ENCODE measurements at regions not wholly inside any gene's neighbourhood (a gene's known extent, or its start where the extent isn't known, plus 50 kb on each side); places are given as distances from the start of the nearest gene placed in this dataset.

- TF ChIP-seq CTCF (IDR thresholded peaks at IDR 0.05; ENCODE audit: low read depth, low read length) = no peak
- no peak overlapping the region for H3K4me3 ChIP-seq (ENCODE audit: low read depth, low read length)
Observed at GRCh38 chr10:21191512-21191911, 294.4 kb upstream of the NEBL start.

- no peak for TF ChIP-seq CTCF (IDR thresholded peaks at IDR 0.05; ENCODE audit: low read depth, low read length)
Observed at GRCh38 chr10:21184984-21185383, 287.9 kb upstream of the NEBL start.

GRCh38 chr10:21184216-21184615, 287.1 kb upstream of the NEBL start:
- no peak for TF ChIP-seq CTCF (IDR thresholded peaks at IDR 0.05; ENCODE audit: low read depth, low read length)

More at GRCh38 chr10:21184984-21185383, 287.9 kb upstream of the NEBL start:
- H3K4me3 ChIP-seq (ENCODE audit: low read depth, low read length) = no peak overlapping the region

GRCh38 chr10:21183025-21183424, 285.9 kb upstream of the NEBL start:
- no peak for TF ChIP-seq CTCF (IDR thresholded peaks at IDR 0.05; ENCODE audit: low read depth, low read length)
- H3K4me3 ChIP-seq (ENCODE audit: low read depth, low read length) = no peak overlapping the region

More at GRCh38 chr10:21184216-21184615, 287.1 kb upstream of the NEBL start:
- H3K4me3 ChIP-seq (ENCODE audit: low read depth, low read length) = no peak overlapping the region

GRCh38 chr10:21181451-21181850, 284.3 kb upstream of the NEBL start:
- TF ChIP-seq CTCF (IDR thresholded peaks at IDR 0.05; ENCODE audit: low read depth, low read length) = no peak
- no peak overlapping the region for H3K4me3 ChIP-seq (ENCODE audit: low read depth, low read length)

- no peak for TF ChIP-seq CTCF (IDR thresholded peaks at IDR 0.05; ENCODE audit: low read depth, low read length)
- H3K4me3 ChIP-seq (ENCODE audit: low read depth, low read length) = no peak overlapping the region
Observed at GRCh38 chr10:21180604-21181003, 283.5 kb upstream of the NEBL start.

- no peak for TF ChIP-seq CTCF (IDR thresholded peaks at IDR 0.05; ENCODE audit: low read depth, low read length)
- H3K4me3 ChIP-seq (ENCODE audit: low read depth, low read length) = no peak overlapping the region
Observed at GRCh38 chr10:21176934-21177480, 279.9 kb upstream of the NEBL start.

All from WI38 (cell line).